Pancreas (tissue), 10 donors: ENCODE measurements at regions not wholly inside any gene's neighbourhood (a gene's known extent, or its start where the extent isn't known, plus 50 kb on each side); places are given as distances from the start of the nearest gene placed in this dataset.

Experiments used
- ATAC-seq, 4 donors: fragments of 200-7000 bp; cut with Tn5 transposase; one replicate each; pipeline versions ENCODE4 v1.8.0 to v1.9.1; 2020; ENCODE audit warnings: mild to moderate bottlenecking in 4 of 4, moderate library complexity in 4 of 4
- DNase-seq, 6 donors: peaks; one replicate each; pipeline ENCODE4 v3.0.0-alpha.2; 2020
- FAIRE-seq: peaks from 2 replicates; lab custom pipeline; 2012; peaks lifted over from hg19 to GRCh38; lab: Jason Lieb, UNC
- H3K27ac ChIP-seq, 4 donors: fragments of 200-600 bp; sonication (generic); 1 replicate in 3 of 4; 2 replicates in 1 of 4; pipeline versions ENCODE4 v1.5.0 to v1.8.0; 2020
- H3K27me3 ChIP-seq, 4 donors: fragments of 200-600 bp; one replicate each; pipeline ENCODE4 v1.8.0; 2021
- H3K36me3 ChIP-seq, 3 donors: fragments of 200-600 bp; sonication (generic) in 1 of 3; one replicate each; pipeline versions ENCODE4 v1.5.0 to v1.8.0; 2020 to 2021
- H3K4me1 ChIP-seq, 3 donors: fragments of 200-600 bp; one replicate each; pipeline ENCODE4 v1.8.0; 2021
- H3K4me3 ChIP-seq, 4 donors: fragments of 200-600 bp; sonication (generic) in 2 of 4; one replicate each; pipeline versions ENCODE4 v1.5.0 to v1.8.0; 2020 to 2021
- H3K9me3 ChIP-seq, 4 donors: fragments of 200-600 bp; one replicate each; pipeline ENCODE4 v1.8.0; 2021
- WGBS, 2 donors: extraction: QIAGEN DNeasy Blood & Tissue Kit; methylation state at CpG; one replicate each; pipeline ENCODE4 v1.1.7; 2013; 5-methylcytosine and 5-hydroxymethylcytosine counted together
- intact Hi-C, 3 donors: fragments of 100-400 bp; cut with DNase I; formaldehyde crosslinking; loops; one replicate each; pipeline versions ENCODE4 v1.11.1 to v1.14.2; 2022
- TF ChIP-seq, protein P1 (sequence below), 4 donors: fragments of 200-600 bp; sonication (generic) in 3 of 4; IDR thresholded peaks; one replicate each; pipeline versions ENCODE4 v1.5.0 to v1.8.0; 2021; ENCODE audit warnings: antibody characterized with exemption in 4 of 4
- donor health status: healthy with polysubstance abuse.
- donor health status: DM: no; HTN: no; CAD: no; lungs with moderate emphysema.
- donor health status: DM: no; HTN: no; CAD: no.
- donor health status: control.
- donor health status: control.
- donor health status: Bipolar disorder and iron deficiency.
- donor health status: DM: yes; HTN: yes; CAD: no.
- donor health status: DM: no; HTN: no; CAD: no.
- donor health status: DM: no; HTN: no; CAD: no.
- donor health status: DM: yes; HTN: yes; CAD: no.

DNA sequence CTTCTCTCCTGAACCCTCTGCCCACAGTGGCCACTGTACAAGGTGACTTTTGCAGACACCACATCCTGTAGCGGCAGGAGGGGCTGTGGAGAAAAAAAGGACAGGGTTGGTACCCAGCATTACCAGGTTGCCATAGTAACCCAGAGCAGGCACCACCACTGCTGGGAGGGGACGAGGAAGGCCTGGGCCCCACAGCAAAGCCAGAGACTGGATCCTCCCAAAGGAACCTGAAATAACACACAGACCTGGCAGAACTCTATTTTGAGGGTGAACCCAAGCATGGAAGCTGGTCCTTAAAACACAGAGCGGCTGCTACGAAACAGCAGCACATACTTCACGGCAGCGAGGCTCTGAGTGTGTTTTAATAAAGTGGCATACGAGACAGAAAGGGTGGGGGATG lies 380.6 kb downstream of the CTTN start:
- no peaks in the 10 kb centered on the region for H3K36me3 ChIP-seq
- H3K4me1 ChIP-seq: no peaks in the 10 kb centered on the region
- DNase-seq (no peak), FAIRE-seq (no peak), ATAC-seq (no peak)
- intact Hi-C loops: no loop called here
- TF ChIP-seq, protein P1, sequence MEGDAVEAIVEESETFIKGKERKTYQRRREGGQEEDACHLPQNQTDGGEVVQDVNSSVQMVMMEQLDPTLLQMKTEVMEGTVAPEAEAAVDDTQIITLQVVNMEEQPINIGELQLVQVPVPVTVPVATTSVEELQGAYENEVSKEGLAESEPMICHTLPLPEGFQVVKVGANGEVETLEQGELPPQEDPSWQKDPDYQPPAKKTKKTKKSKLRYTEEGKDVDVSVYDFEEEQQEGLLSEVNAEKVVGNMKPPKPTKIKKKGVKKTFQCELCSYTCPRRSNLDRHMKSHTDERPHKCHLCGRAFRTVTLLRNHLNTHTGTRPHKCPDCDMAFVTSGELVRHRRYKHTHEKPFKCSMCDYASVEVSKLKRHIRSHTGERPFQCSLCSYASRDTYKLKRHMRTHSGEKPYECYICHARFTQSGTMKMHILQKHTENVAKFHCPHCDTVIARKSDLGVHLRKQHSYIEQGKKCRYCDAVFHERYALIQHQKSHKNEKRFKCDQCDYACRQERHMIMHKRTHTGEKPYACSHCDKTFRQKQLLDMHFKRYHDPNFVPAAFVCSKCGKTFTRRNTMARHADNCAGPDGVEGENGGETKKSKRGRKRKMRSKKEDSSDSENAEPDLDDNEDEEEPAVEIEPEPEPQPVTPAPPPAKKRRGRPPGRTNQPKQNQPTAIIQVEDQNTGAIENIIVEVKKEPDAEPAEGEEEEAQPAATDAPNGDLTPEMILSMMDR (IDR thresholded peaks at IDR 0.05): no peak
- 91 to 93% methylated on average over 7 of the region's 7 CpGs for WGBS, 2 donors
- H3K9me3 ChIP-seq: no peaks in the 10 kb centered on the region
- no peaks in the 10 kb centered on the region for H3K27me3 ChIP-seq
- no peak overlapping the region for H3K27ac ChIP-seq
- no peak overlapping the region for H3K4me3 ChIP-seq

DNA sequence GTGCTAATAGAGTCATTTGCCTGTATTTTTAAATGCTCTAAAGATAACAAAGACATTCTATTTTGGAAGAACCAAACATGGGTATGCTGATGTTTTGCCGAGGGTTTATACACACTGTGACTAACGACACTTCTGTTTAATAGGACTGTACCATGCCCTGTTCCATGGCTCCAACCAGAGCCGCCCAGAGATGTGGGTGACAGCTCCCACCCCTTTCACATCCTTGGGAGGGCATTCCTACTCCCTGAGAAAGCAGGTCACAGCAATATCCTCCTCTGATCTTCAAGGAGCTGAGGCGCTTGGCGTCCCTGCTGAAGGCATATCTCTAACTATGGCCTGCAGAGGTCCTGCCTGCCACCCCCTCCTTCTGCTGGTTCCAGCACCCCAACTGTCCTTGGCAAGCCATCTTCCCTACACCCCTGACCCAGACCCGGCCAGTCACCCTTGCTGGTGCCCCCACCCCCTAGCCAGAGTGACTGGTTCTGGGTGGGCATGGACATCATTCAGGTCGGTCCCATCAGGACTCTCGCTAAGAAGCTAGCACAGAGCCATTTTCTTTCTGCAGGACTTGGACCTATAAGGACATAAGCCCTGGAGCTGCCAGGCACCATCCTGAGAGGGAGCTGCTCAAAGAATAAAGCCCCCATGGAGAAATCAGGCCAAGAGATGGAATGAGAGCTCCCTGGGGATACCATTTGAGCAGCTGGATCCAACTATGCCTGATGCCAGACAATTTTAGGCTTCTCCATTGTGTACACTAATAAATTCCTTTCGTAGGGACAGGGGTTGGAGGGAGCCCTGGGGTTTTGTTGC lies 381.3 kb downstream of the CTTN start:
- H3K27ac ChIP-seq: no peak overlapping the region
- 89 to 91% methylated on average over 9 of the region's 9 CpGs for WGBS, 2 donors
- no peaks in the 10 kb centered on the region for H3K36me3 ChIP-seq
- DNase-seq (no peak), ATAC-seq (no peak), FAIRE-seq (no peak)
- no peak overlapping the region for H3K4me3 ChIP-seq
- H3K4me1 ChIP-seq: no peaks in the 10 kb centered on the region
- H3K27me3 ChIP-seq: no peaks in the 10 kb centered on the region
- TF ChIP-seq, protein P1 (IDR thresholded peaks at IDR 0.05): no peak
- intact Hi-C loops: no loop called here
- H3K9me3 ChIP-seq: no peaks in the 10 kb centered on the region

DNA sequence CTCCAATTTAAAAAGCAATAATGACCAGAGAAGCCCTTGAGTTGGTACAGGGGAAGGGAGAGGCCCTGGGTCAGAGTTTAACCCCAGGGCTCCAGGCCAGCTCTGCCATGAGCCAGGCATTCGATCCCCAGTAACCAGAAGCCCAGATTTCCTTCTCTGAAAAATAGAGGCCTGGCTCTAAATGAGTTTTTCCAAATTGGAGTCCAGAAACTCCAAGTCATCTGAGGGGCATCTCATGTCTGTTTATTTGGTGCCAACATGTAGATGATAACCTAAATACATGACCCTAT lies 381.9 kb downstream of the CTTN start:
- ATAC-seq (no peak), DNase-seq (no peak), FAIRE-seq (no peak)
- H3K4me3 ChIP-seq: no peak overlapping the region
- TF ChIP-seq, protein P1 (IDR thresholded peaks at IDR 0.05): no peak
- no peaks in the 10 kb centered on the region for H3K9me3 ChIP-seq
- 89 to 93% methylated on average over 1 of the region's 1 CpG for WGBS, 2 donors
- H3K4me1 ChIP-seq: no peaks in the 10 kb centered on the region
- no peaks in the 10 kb centered on the region for H3K36me3 ChIP-seq
- no peak overlapping the region for H3K27ac ChIP-seq
- H3K27me3 ChIP-seq: no peaks in the 10 kb centered on the region
- intact Hi-C loops: no loop called here

DNA sequence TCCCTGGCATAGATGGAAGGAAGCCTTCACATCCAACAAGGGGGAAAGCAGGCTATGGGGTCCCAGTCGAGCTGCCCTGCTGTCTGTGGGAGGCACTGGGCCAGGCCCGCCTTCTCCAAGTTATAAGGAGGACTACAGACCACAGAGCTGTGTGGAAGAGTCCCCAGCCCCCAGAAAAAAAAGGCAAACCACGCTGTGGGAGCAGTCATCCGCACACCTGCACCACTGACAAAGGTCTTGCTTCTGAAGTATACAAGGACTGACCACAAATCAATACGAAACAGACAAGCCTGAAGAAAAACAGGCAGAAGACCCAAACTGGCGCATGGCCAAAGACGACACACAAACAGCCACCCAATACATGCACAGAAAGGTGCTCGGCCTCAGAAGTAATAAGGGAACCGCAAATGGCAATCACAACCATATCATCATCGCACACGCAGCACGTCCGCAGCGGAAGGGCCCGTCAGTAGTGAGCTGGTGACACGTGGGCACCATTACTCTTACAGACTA lies 384.1 kb downstream of the CTTN start:
- Histone ChIP-seq H3K4me3 (no peak overlapping the region), H3K36me3 (no peaks in the 10 kb centered on the region), H3K27ac (no peak overlapping the region), H3K27me3 (no peaks in the 10 kb centered on the region), H3K9me3 (no peaks in the 10 kb centered on the region), H3K4me1 (no peaks in the 10 kb centered on the region)
- FAIRE-seq (no peak), ATAC-seq (no peak), DNase-seq (no peak)
- TF ChIP-seq, protein P1 (IDR thresholded peaks at IDR 0.05): no peak
- 81 to 87% methylated on average over 16 of the region's 16 CpGs for WGBS, 2 donors
- intact Hi-C loops: no loop called here

DNA sequence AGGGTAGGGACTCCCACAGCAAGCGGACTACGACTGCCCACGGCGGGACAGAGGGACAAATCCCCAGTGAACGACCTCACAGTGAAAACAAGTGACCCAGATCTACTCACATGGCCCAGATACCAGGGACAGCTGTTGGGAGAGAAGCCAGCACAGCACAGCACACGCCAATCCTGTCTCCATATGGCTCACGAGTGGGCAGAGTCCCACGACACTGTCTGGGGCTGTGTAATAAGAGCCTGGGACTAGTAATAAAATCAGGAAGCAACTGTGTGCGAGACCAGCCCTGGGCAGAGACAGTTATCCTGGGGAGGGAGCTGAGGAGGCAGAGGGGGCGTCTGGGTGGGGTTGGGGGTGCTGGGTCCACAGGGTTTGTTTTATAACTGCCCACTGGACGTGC lies 385.0 kb downstream of the CTTN start:
- WGBS, 2 donors: 72 to 74% methylated on average over 11 of the region's 11 CpGs
- Histone ChIP-seq H3K36me3 (no peaks in the 10 kb centered on the region), H3K9me3 (no peaks in the 10 kb centered on the region), H3K27me3 (no peaks in the 10 kb centered on the region), H3K27ac (no peak overlapping the region), H3K4me3 (no peak overlapping the region), H3K4me1 (no peaks in the 10 kb centered on the region)
- TF ChIP-seq, protein P1 (IDR thresholded peaks at IDR 0.05): no peak
- no peak for ATAC-seq
- intact Hi-C loops: no loop called here
- DNase-seq: no peak
- FAIRE-seq: no peak
